Kidney capillary endothelial cell (primary cell): ENCODE measurements at regions not wholly inside any gene's neighbourhood (a gene's known extent, or its start where the extent isn't known, plus 50 kb on each side); places are given as distances from the start of the nearest gene placed in this dataset.
"Not testable (repeated sequence)": the region's sequence is repeated elsewhere in the genome, so short reads cannot be mapped to it uniquely, and the experiment has no call there.

ENCODE experiments used
- DNase-seq: peaks from one replicate; pipeline ENCODE4 v3.0.0-alpha.2; 2018; ENCODE audit warnings: low spot score

GRCh38 chr7:110396021-110396420, 694.9 kb upstream of the LRRN3 start:
- DNase-seq: no peak

GRCh38 chr7:110397927-110398660, 692.8 kb upstream of the LRRN3 start:
- DNase-seq: no peak

GRCh38 chr7:110399421-110399820, 691.5 kb upstream of the LRRN3 start:
- DNase-seq: no peak

GRCh38 chr7:110400411-110400810, 690.5 kb upstream of the LRRN3 start:
- DNase-seq: no peak

GRCh38 chr7:110407242-110407641, 683.7 kb upstream of the LRRN3 start:
- no peak for DNase-seq

- no peak for DNase-seq
Measured at GRCh38 chr7:110407706-110408105, 683.2 kb upstream of the LRRN3 start.

- DNase-seq: no peak
Measured at GRCh38 chr7:110412614-110413013, 678.3 kb upstream of the LRRN3 start.

GRCh38 chr7:110413038-110413437, 677.9 kb upstream of the LRRN3 start:
- no peak for DNase-seq

- DNase-seq: no peak
Measured at GRCh38 chr7:110417611-110418010, 673.3 kb upstream of the LRRN3 start.

GRCh38 chr7:110418659-110419280, 672.2 kb upstream of the LRRN3 start:
- no peak for DNase-seq

- no peak for DNase-seq
Measured at GRCh38 chr7:110420788-110421187, 670.1 kb upstream of the LRRN3 start.

- no peak for DNase-seq
Measured at GRCh38 chr7:110421490-110422241, 669.3 kb upstream of the LRRN3 start.

GRCh38 chr7:110432061-110432553, 658.8 kb upstream of the LRRN3 start:
- DNase-seq: no peak

- DNase-seq: not testable (repeated sequence)
Measured at GRCh38 chr7:110438926-110439325, 652.0 kb upstream of the LRRN3 start.

- DNase-seq: peak; percentile 63
Measured at GRCh38 chr7:110442381-110442837, 648.5 kb upstream of the LRRN3 start.

GRCh38 chr7:110446658-110447057, 644.3 kb upstream of the LRRN3 start:
- no peak for DNase-seq

GRCh38 chr7:110448918-110449317, 642.0 kb upstream of the LRRN3 start:
- no peak for DNase-seq

GRCh38 chr7:110454713-110455112, 636.2 kb upstream of the LRRN3 start:
- DNase-seq: no peak

GRCh38 chr7:110461621-110462020, 629.3 kb upstream of the LRRN3 start:
- DNase-seq: no peak

- DNase-seq: no peak
Measured at GRCh38 chr7:110470420-110470819, 620.5 kb upstream of the LRRN3 start.

- DNase-seq: not testable (repeated sequence)
Measured at GRCh38 chr7:110472419-110472818, 618.5 kb upstream of the LRRN3 start.

GRCh38 chr7:110480964-110481363, 610.0 kb upstream of the LRRN3 start:
- no peak for DNase-seq

- no peak for DNase-seq
Measured at GRCh38 chr7:110483553-110483952, 607.4 kb upstream of the LRRN3 start.
